SK-N-SH treated with all-trans-retinoic acid at 6 μM for 48 hours (cell line): ENCODE measurements at regions not wholly inside any gene's neighbourhood (a gene's known extent, or its start where the extent isn't known, plus 50 kb on each side); places are given as distances from the start of the nearest gene placed in this dataset.

Experiments used
- ATAC-seq: fragments of 200-7000 bp; cut with Tn5 transposase; 3 replicates; pipeline ENCODE4 v1.9.1; 2020; ENCODE audit warnings: mild to moderate bottlenecking, moderate library complexity
- ARNTL ChIP-seq: fragments of 450-650 bp; formaldehyde crosslinking; IDR thresholded peaks from 2 replicates; pipeline ENCODE4 v1.5.0; 2020; ENCODE audit warnings: low read depth, mild to moderate bottlenecking, moderate library complexity, borderline replicate concordance
- BACH2 ChIP-seq: fragments of 250-450 bp; sonication (Bioruptor Pico); IDR thresholded peaks from 2 replicates; pipeline ENCODE4 v1.9.0; 2021; ENCODE audit warnings: mild to moderate bottlenecking, borderline replicate concordance
- CSDC2 ChIP-seq: fragments of 250-450 bp; sonication (Bioruptor Pico); IDR thresholded peaks from 2 replicates; pipeline ENCODE4 v1.5.0; 2020; ENCODE audit warnings: mild to moderate bottlenecking, moderate library complexity
- CSRNP3 ChIP-seq: fragments of 250-450 bp; sonication (Bioruptor Pico); IDR thresholded peaks from 2 replicates; pipeline ENCODE4 v1.5.1; 2021; ENCODE audit warnings: mild to moderate bottlenecking, moderate library complexity
- ESRRG ChIP-seq: fragments of 250-450 bp; sonication (Bioruptor Pico); IDR thresholded peaks from 2 replicates; pipeline ENCODE4 v1.6.1; 2021; ENCODE audit warnings: mild to moderate bottlenecking
- GLIS3 ChIP-seq: fragments of 250-450 bp; sonication (Bioruptor Pico); IDR thresholded peaks from 2 replicates; pipeline ENCODE4 v1.5.0; 2020; ENCODE audit warnings: mild to moderate bottlenecking, moderate library complexity
- ISL1 ChIP-seq: fragments of 250-450 bp; sonication (Bioruptor Pico); IDR thresholded peaks from 2 replicates; pipeline ENCODE4 v2.1.2; 2022; ENCODE audit warnings: mild to moderate bottlenecking, moderate library complexity
- OSR1 ChIP-seq: fragments of 250-450 bp; sonication (Bioruptor Pico); IDR thresholded peaks from 2 replicates; pipeline ENCODE4 v1.8.0; 2022; ENCODE audit warnings: moderate library complexity, mild to moderate bottlenecking, inconsistent platforms
- PPARA ChIP-seq: fragments of 250-450 bp; sonication (Bioruptor Pico); IDR thresholded peaks from 2 replicates; pipeline ENCODE4 v1.5.0; 2020; ENCODE audit warnings: mild to moderate bottlenecking, borderline replicate concordance
- RARB ChIP-seq: fragments of 250-450 bp; sonication (Bioruptor Pico); IDR thresholded peaks from 2 replicates; pipeline ENCODE4 v1.8.0; 2021; ENCODE audit warnings: mild to moderate bottlenecking, moderate library complexity
- SNAI2 ChIP-seq: fragments of 250-450 bp; sonication (Bioruptor Pico); IDR thresholded peaks from 2 replicates; pipeline ENCODE4 v1.5.0; 2020; ENCODE audit warnings: mild to moderate bottlenecking, moderate library complexity
- TCF4 ChIP-seq: fragments of 250-450 bp; sonication (Bioruptor Pico); IDR thresholded peaks from 2 replicates; pipeline ENCODE4 v1.8.0; 2021; ENCODE audit warnings: mild to moderate bottlenecking, moderate library complexity, borderline replicate concordance
- TOX ChIP-seq: fragments of 250-450 bp; sonication (Bioruptor Pico); IDR thresholded peaks from 2 replicates; pipeline ENCODE4 v1.8.0; 2021; ENCODE audit warnings: mild to moderate bottlenecking, moderate library complexity, borderline replicate concordance
- ZC3H10 ChIP-seq: fragments of 250-450 bp; sonication (Bioruptor Pico); IDR thresholded peaks from 2 replicates; pipeline ENCODE4 v1.5.1; 2021; ENCODE audit warnings: mild to moderate bottlenecking, moderate library complexity
- ZFP3 ChIP-seq: fragments of 250-450 bp; sonication (Bioruptor Pico); IDR thresholded peaks from 2 replicates; pipeline ENCODE4 v1.5.0; 2020; ENCODE audit warnings: mild to moderate bottlenecking, moderate library complexity
- ZFP30 ChIP-seq: fragments of 450-650 bp; formaldehyde crosslinking; IDR thresholded peaks from 2 replicates; pipeline ENCODE4 v1.5.0; 2022; ENCODE audit warnings: mild to moderate bottlenecking, moderate library complexity
- ZNF565 ChIP-seq: fragments of 450-650 bp; formaldehyde crosslinking; conservative IDR thresholded peaks from 2 replicates; pipeline ENCODE4 v1.5.0; 2020; ENCODE audit warnings: low read depth, mild to moderate bottlenecking, moderate library complexity
- ZNF70 ChIP-seq: fragments of 450-650 bp; formaldehyde crosslinking; IDR thresholded peaks from 2 replicates; pipeline ENCODE4 v1.5.0; 2020; ENCODE audit warnings: mild to moderate bottlenecking, moderate library complexity
- ZNF8 ChIP-seq: fragments of 450-650 bp; formaldehyde crosslinking; IDR thresholded peaks from 2 replicates; pipeline ENCODE4 v1.5.0; 2020; ENCODE audit warnings: mild to moderate bottlenecking, moderate library complexity
- TF ChIP-seq, protein P1 (sequence below): fragments of 250-450 bp; sonication (Bioruptor Pico); IDR thresholded peaks from 2 replicates; pipeline ENCODE4 v1.8.0; 2021; ENCODE audit warnings: low read depth, mild to moderate bottlenecking, moderate library complexity, borderline replicate concordance
- TF ChIP-seq, protein P2 (sequence below): fragments of 250-450 bp; sonication (Bioruptor Pico); IDR thresholded peaks from 2 replicates; pipeline ENCODE4 v1.5.1; 2020; ENCODE audit warnings: low read depth, mild to moderate bottlenecking, moderate library complexity
- TF ChIP-seq, protein P3 (sequence below): fragments of 250-450 bp; sonication (Bioruptor Pico); IDR thresholded peaks from 2 replicates; pipeline ENCODE4 v1.8.0; 2020; ENCODE audit warnings: mild to moderate bottlenecking, moderate library complexity, borderline replicate concordance

DNA sequence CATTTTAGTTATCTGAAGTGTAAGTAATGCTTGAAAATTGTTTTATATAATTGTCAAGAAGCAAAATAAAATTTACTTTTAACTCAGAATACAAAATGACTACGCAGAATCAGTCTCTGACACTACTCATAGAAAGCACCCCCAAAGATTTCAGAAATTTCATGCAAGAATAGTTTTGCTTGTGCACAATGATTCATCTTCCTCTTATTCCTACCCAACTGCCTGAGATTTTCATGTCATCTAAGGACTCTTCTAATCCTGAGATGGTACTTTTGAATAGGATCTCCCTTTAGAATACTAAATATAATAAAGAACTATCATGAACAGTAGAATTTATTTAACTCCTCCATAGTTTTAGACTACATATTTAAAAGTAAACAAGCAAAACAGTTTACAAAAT, 485.3 kb upstream of the MGAT4C start:
- TF ChIP-seq, protein P1, sequence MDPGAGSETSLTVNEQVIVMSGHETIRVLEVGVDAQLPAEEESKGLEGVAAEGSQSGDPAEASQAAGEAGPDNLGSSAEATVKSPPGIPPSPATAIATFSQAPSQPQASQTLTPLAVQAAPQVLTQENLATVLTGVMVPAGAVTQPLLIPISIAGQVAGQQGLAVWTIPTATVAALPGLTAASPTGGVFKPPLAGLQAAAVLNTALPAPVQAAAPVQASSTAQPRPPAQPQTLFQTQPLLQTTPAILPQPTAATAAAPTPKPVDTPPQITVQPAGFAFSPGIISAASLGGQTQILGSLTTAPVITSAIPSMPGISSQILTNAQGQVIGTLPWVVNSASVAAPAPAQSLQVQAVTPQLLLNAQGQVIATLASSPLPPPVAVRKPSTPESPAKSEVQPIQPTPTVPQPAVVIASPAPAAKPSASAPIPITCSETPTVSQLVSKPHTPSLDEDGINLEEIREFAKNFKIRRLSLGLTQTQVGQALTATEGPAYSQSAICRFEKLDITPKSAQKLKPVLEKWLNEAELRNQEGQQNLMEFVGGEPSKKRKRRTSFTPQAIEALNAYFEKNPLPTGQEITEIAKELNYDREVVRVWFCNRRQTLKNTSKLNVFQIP, result no peak
- TF ChIP-seq BACH2 (CRISPR knock-in tag) (no peak), CSRNP3 (CRISPR knock-in tag) (no peak), CSDC2 (CRISPR knock-in tag) (no peak), ZNF565 (CRISPR knock-in tag) (no peak), ESRRG (CRISPR knock-in tag) (no peak), ZC3H10 (CRISPR knock-in tag) (no peak), ZFP30 (no peak)
- no peak for ATAC-seq

DNA sequence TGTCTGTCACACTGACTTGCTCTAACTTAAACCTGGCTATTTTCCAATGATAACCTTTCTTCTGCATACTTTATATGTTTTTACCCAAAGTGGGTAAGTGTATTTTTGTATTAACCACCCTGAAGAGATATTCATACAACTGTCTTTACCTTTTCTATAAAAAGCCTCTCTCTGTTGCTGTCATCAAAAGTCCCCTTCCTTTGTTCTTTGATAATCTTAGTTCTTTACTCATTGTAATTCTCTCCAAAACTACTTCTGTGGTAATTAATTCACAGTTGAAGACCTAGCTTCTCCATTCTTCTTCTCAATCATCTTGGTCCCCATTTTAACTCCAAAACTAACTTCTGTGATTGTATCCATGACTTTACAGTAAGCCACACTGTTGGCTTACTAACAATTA, 479.7 kb upstream of the MGAT4C start:
- ATAC-seq, result no peak

GRCh38 chr12:86735072-86735471, 478.9 kb upstream of the MGAT4C start:
- TF ChIP-seq, protein P2, sequence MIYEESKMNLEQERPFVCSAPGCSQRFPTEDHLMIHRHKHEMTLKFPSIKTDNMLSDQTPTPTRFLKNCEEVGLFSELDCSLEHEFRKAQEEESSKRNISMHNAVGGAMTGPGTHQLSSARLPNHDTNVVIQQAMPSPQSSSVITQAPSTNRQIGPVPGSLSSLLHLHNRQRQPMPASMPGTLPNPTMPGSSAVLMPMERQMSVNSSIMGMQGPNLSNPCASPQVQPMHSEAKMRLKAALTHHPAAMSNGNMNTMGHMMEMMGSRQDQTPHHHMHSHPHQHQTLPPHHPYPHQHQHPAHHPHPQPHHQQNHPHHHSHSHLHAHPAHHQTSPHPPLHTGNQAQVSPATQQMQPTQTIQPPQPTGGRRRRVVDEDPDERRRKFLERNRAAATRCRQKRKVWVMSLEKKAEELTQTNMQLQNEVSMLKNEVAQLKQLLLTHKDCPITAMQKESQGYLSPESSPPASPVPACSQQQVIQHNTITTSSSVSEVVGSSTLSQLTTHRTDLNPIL (CRISPR knock-in tag), result no peak
- TF ChIP-seq ARNTL (no peak), ZNF565 (CRISPR knock-in tag) (no peak), ISL1 (no peak), ZFP30 (no peak), PPARA (CRISPR knock-in tag) (no peak), ZNF8 (CRISPR knock-in tag) (no peak), ZFP3 (CRISPR knock-in tag) (no peak), OSR1 (CRISPR knock-in tag) (no peak), TOX (CRISPR knock-in tag) (no peak), RARB (CRISPR knock-in tag) (no peak), ZNF70 (CRISPR knock-in tag) (no peak), SNAI2 (no peak), CSRNP3 (CRISPR knock-in tag) (no peak), CSDC2 (CRISPR knock-in tag) (no peak), GLIS3 (CRISPR knock-in tag) (no peak)
- TF ChIP-seq, protein P1, result no peak
- ATAC-seq, result no peak

More for the DNA sequence above, 479.7 kb upstream of the MGAT4C start:
- no peak for TF ChIP-seq GLIS3 (CRISPR knock-in tag)
- no peak for TF ChIP-seq TCF4

DNA sequence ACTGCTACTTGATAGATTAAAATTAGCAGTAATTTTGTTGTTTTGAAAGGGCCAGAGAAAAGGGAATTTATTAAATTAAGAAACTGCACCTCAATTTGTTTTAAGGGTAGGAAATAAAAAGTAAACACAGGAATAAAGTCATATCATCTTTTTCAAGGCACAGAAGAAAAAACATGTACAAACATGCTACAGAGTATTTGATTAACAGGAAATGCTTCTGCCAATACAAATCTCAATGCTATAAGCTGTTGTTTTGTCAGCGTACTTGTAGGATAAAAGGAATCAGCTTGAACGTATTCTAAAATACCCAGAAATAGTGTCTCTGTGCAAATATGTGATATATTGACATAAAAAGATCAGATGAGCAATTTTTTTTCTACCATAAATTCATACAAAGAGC, 474.0 kb upstream of the MGAT4C start:
- ATAC-seq, result no peak
- no peak for TF ChIP-seq ZNF565 (CRISPR knock-in tag)
- TF ChIP-seq OSR1 (CRISPR knock-in tag), result no peak
- TF ChIP-seq ZC3H10 (CRISPR knock-in tag), result no peak
- TF ChIP-seq ZNF8 (CRISPR knock-in tag), result no peak
- TF ChIP-seq ARNTL, result no peak
- TF ChIP-seq, protein P2 (CRISPR knock-in tag), result no peak
- TF ChIP-seq BACH2 (CRISPR knock-in tag), result no peak
- TF ChIP-seq ZFP3 (CRISPR knock-in tag), result no peak
- TF ChIP-seq, protein P3, sequence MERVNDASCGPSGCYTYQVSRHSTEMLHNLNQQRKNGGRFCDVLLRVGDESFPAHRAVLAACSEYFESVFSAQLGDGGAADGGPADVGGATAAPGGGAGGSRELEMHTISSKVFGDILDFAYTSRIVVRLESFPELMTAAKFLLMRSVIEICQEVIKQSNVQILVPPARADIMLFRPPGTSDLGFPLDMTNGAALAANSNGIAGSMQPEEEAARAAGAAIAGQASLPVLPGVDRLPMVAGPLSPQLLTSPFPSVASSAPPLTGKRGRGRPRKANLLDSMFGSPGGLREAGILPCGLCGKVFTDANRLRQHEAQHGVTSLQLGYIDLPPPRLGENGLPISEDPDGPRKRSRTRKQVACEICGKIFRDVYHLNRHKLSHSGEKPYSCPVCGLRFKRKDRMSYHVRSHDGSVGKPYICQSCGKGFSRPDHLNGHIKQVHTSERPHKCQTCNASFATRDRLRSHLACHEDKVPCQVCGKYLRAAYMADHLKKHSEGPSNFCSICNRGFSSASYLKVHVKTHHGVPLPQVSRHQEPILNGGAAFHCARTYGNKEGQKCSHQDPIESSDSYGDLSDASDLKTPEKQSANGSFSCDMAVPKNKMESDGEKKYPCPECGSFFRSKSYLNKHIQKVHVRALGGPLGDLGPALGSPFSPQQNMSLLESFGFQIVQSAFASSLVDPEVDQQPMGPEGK, result no peak
- TF ChIP-seq, protein P1, result no peak
- TF ChIP-seq SNAI2, result no peak
- no peak for TF ChIP-seq RARB (CRISPR knock-in tag)
- no peak for TF ChIP-seq ESRRG (CRISPR knock-in tag)
- no peak for TF ChIP-seq GLIS3 (CRISPR knock-in tag)
